Uterus (tissue), 3 donors: ENCODE measurements at regions not wholly inside any gene's neighbourhood (a gene's known extent, or its start where the extent isn't known, plus 50 kb on each side); places are given as distances from the start of the nearest gene placed in this dataset.
"Not testable (repeated sequence)": the region's sequence is repeated elsewhere in the genome, so short reads cannot be mapped to it uniquely, and the experiment has no call there.

Source experiments
- DNase-seq, 2 donors: peaks; one replicate each; pipeline ENCODE4 v3.0.0-alpha.2; 2019 to 2020
- H3K27ac ChIP-seq, 2 donors: fragments of 200-600 bp; sonication (generic); 1 replicate in 1 of 2; 2 replicates in 1 of 2; pipeline ENCODE4 v1.5.1; 2016 to 2018
- H3K27me3 ChIP-seq, 2 donors: fragments of 200-600 bp; sonication (generic); one replicate each; pipeline ENCODE4 v1.5.1; 2018 to 2019; ENCODE audit warnings: control low read depth in 1 of 2
- H3K36me3 ChIP-seq, 2 donors: fragments of 200-600 bp; sonication (generic); one replicate each; pipeline ENCODE4 v1.5.1; 2019; ENCODE audit warnings: control low read depth in 1 of 2
- H3K4me1 ChIP-seq, 2 donors: fragments of 200-600 bp; sonication (generic); one replicate each; pipeline ENCODE4 v1.5.1; 2018 to 2019; ENCODE audit warnings: control low read depth in 1 of 2
- H3K4me3 ChIP-seq, 2 donors: fragments of 200-600 bp; sonication (generic); 1 replicate in 1 of 2; 2 replicates in 1 of 2; pipeline ENCODE4 v1.5.1; 2018 to 2019; ENCODE audit warnings: mild to moderate bottlenecking in 1 of 2
- H3K9me3 ChIP-seq, 2 donors: fragments of 200-600 bp; sonication (generic); one replicate each; pipeline ENCODE4 v1.5.1; 2019; ENCODE audit warnings: control low read depth in 1 of 2
- POLR2A ChIP-seq, 2 donors: fragments of 450-650 bp; IDR thresholded peaks; one replicate each; pipeline ENCODE4 v1.6.1; 2016; ENCODE audit warnings: antibody characterized with exemption in 2 of 2, mild to moderate bottlenecking in 1 of 2, moderate library complexity in 1 of 2
- intact Hi-C: fragments of 100-400 bp; cut with DNase I; formaldehyde crosslinking; loops from one replicate; pipeline ENCODE4 v1.15.1; 2023; ENCODE audit warnings: low total_unique reads
- TF ChIP-seq, protein P1 (sequence below), 4 experiments: fragments of 200-600 bp in 2 of 4; fragments of 450-650 bp in 2 of 4; sonication (generic) in 2 of 4; IDR thresholded peaks; one replicate each; pipeline ENCODE4 v1.5.1; 2016 to 2019; ENCODE audit warnings: antibody characterized with exemption in 4 of 4, mild to moderate bottlenecking in 2 of 4, moderate library complexity in 1 of 4
- donor health status: DM: yes; HTN: yes; CAD: no.

DNA sequence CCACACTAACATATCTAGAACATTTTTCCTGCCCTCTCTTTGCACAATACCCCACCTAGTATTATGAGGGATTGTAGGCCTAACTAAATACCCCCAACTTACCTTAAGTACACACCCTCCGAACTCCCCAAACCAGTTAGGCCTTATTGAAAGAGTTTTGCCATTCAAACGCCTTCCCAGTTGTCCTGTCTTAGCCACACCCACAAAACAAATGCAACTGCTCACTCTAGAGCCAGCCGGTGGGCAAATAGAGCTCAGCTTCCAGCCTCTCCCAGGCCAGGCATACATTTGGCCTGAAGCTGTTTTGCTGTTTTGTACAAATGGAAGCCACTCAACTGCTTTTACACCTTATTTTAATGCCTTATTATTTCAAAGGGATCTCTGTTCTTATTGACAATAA lies 224.2 kb upstream of the RUNX1 start:
- no peaks in the 10 kb centered on the region for H3K9me3 ChIP-seq
- H3K4me1 ChIP-seq = no peaks in the 10 kb centered on the region
- H3K27ac ChIP-seq = no peak overlapping the region
- H3K27me3 ChIP-seq = no peaks in the 10 kb centered on the region
- TF ChIP-seq, protein P1, sequence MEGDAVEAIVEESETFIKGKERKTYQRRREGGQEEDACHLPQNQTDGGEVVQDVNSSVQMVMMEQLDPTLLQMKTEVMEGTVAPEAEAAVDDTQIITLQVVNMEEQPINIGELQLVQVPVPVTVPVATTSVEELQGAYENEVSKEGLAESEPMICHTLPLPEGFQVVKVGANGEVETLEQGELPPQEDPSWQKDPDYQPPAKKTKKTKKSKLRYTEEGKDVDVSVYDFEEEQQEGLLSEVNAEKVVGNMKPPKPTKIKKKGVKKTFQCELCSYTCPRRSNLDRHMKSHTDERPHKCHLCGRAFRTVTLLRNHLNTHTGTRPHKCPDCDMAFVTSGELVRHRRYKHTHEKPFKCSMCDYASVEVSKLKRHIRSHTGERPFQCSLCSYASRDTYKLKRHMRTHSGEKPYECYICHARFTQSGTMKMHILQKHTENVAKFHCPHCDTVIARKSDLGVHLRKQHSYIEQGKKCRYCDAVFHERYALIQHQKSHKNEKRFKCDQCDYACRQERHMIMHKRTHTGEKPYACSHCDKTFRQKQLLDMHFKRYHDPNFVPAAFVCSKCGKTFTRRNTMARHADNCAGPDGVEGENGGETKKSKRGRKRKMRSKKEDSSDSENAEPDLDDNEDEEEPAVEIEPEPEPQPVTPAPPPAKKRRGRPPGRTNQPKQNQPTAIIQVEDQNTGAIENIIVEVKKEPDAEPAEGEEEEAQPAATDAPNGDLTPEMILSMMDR (IDR thresholded peaks at IDR 0.05) = no peak
- TF ChIP-seq POLR2A (IDR thresholded peaks at IDR 0.05) = no peak
- no peaks in the 10 kb centered on the region for H3K36me3 ChIP-seq
- no peak for DNase-seq
- H3K4me3 ChIP-seq = no peak overlapping the region
- intact Hi-C loops = no loop called here

- intact Hi-C loops, H3K36me3 ChIP-seq: not testable (repeated sequence)
Observed at GRCh38 chr21:35271344-35272118, 222.4 kb upstream of the RUNX1 start.

DNA sequence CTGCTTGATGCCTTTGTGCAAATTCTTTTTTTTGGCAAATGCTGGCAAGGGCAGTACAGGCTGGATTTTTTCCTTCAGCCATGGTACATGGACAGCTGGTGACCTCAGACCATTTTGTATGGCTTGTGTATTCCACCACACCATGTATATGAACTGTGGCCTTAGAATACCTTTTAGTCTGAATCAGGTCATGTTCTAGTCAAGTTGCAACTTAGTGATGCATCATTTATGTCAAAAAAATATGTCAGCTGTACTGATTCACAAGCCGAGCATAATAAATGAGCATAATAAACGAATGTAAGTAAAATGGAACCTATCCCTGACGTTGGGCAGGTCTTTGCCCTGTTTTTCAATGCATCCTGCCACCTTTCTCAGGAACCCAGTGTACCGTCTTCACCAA lies 219.7 kb upstream of the RUNX1 start:
- no peaks in the 10 kb centered on the region for H3K4me1 ChIP-seq
- H3K36me3 ChIP-seq = no peaks in the 10 kb centered on the region
- no peaks in the 10 kb centered on the region for H3K27me3 ChIP-seq
- no peak overlapping the region for H3K4me3 ChIP-seq
- DNase-seq = no peak
- no peaks in the 10 kb centered on the region for H3K9me3 ChIP-seq
- TF ChIP-seq POLR2A (IDR thresholded peaks at IDR 0.05) = no peak
- TF ChIP-seq, protein P1 (IDR thresholded peaks at IDR 0.05) = no peak
- intact Hi-C loops = no loop called here
- H3K27ac ChIP-seq = no peak overlapping the region

More at GRCh38 chr21:35271344-35272118, 222.4 kb upstream of the RUNX1 start:
- H3K4me3 ChIP-seq, H3K27ac ChIP-seq, DNase-seq, H3K4me1 ChIP-seq, H3K27me3 ChIP-seq, H3K9me3 ChIP-seq: not testable (repeated sequence)

DNA sequence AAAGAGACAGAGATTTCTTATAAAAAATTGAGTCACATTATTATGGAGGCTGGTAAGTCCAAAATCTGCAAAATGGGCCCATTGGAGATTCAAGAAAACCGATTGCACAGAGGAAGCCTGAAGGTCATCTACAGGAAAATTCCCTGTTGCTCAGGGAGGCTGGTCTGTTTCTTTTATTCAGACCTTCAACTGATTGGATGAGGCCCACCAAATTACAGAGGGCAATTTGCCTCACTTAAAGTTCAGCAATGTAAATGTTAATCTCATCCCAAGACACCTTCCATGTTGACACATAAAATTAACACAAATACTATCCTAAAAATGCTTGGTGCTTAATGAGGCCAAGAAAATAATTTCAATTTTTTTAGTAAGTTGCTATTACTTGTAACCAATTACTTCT lies 219.2 kb upstream of the RUNX1 start:
- H3K27me3 ChIP-seq = no peaks in the 10 kb centered on the region
- no peaks in the 10 kb centered on the region for H3K9me3 ChIP-seq
- no peak overlapping the region for H3K27ac ChIP-seq
- DNase-seq = no peak
- intact Hi-C loops = no loop called here
- H3K36me3 ChIP-seq = no peaks in the 10 kb centered on the region
- TF ChIP-seq, protein P1 (IDR thresholded peaks at IDR 0.05) = no peak
- TF ChIP-seq POLR2A (IDR thresholded peaks at IDR 0.05) = no peak
- H3K4me3 ChIP-seq = no peak overlapping the region
- H3K4me1 ChIP-seq = no peaks in the 10 kb centered on the region

DNA sequence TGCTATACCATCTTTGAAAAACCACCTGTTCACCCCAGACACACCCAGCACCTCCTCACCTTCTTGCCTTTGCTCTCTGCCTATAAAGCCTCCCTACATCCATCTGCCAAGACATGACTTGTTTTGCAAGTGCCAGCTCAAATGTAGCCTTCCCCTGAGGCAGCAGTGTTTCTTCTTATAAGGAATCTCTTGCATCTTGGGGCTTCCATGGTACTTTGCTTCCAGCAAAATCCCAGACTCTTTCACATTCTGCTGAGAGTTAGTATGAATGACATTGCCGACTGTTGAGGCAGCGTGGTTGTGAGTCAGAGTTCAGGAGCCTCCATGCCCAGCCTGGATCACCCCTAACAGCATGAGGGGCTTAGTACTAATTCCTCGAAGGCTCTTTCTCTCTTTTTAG lies 217.4 kb upstream of the RUNX1 start:
- H3K27ac ChIP-seq = no peak overlapping the region
- H3K9me3 ChIP-seq = no peaks in the 10 kb centered on the region
- H3K4me1 ChIP-seq = no peaks in the 10 kb centered on the region
- H3K4me3 ChIP-seq = no peak overlapping the region
- TF ChIP-seq, protein P1 (IDR thresholded peaks at IDR 0.05) = no peak
- TF ChIP-seq POLR2A (IDR thresholded peaks at IDR 0.05) = no peak
- no peaks in the 10 kb centered on the region for H3K27me3 ChIP-seq
- H3K36me3 ChIP-seq = no peaks in the 10 kb centered on the region
- intact Hi-C loops = no loop called here
- DNase-seq = no peak
